ENCODE measurements at regions not wholly inside any gene's neighbourhood (a gene's known extent, or its start where the extent isn't known, plus 50 kb on each side); places are given as distances from the start of the nearest gene placed in this dataset.

GRCh38 chr1:226491093-226491850, 57.3 kb upstream of the STUM start:
- DNase-seq, result no peak

GRCh38 chr1:226492426-226493137, 56.0 kb upstream of the STUM start:
- no peak for DNase-seq

- peak; percentile 9 for DNase-seq
These were observed 54.4 kb upstream of the STUM start for GRCh38 chr1:226494092-226494609.

GRCh38 chr1:226495716-226496115, 52.8 kb upstream of the STUM start:
- no peak for DNase-seq

- DNase-seq, result no peak
These were observed 52.0 kb upstream of the STUM start for GRCh38 chr1:226496453-226497015.

- no peak for DNase-seq
These were observed 51.2 kb upstream of the STUM start for GRCh38 chr1:226497276-226497833.

- no peak for DNase-seq
These were observed 50.4 kb upstream of the STUM start for GRCh38 chr1:226497991-226498639.

GRCh38 chr1:226498640-226499008, 49.9 kb upstream of the STUM start:
- no peak for DNase-seq

Data from fibroblast of upper back skin (primary cell).